ENCODE measurements at regions not wholly inside any gene's neighbourhood (a gene's known extent, or its start where the extent isn't known, plus 50 kb on each side); places are given as distances from the start of the nearest gene placed in this dataset.

GRCh38 chr12:76645934-76646333 is 86.4 kb upstream of the OSBPL8 start:
- 57% methylated on average over 3 of the region's 3 CpGs for WGBS (ENCODE audit: insufficient coverage, insufficient replicate concordance, low lambda C conversion rate, missing lambda C conversion rate)
- no peak overlapping the region for H3K9ac ChIP-seq (ENCODE audit: control insufficient read depth, insufficient read depth, low read length)
- H3K27me3 ChIP-seq (replicated peaks in 1 of 2; ENCODE audit: control insufficient read depth in 2 of 2, insufficient read depth in 2 of 2, low read length in 1 of 2) = no peaks in the 10 kb centered on the region
- no peak overlapping the region for H2AFZ ChIP-seq (ENCODE audit: control insufficient read depth, low read depth, low read length)
- ChIA-PET SMC1A (ENCODE audit: uncharacterized antibody, unreplicated experiment) (no interaction called here), RAD21 (ENCODE audit: unreplicated experiment) (interaction anchor here (1.3 to 1.6 kb wide), 2 partner anchors 15 to 144 kb away, joined by 3 to 4 read pairs; no protein-coding TSS in a partner anchor), CTCF (interaction anchor here (0.9 to 1.4 kb wide), 2 partner anchors 10 to 365 kb away, joined by 3 read pairs; no protein-coding TSS in a partner anchor), POLR2A (no interaction called here)
- no peaks in the 10 kb centered on the region for H3K4me1 ChIP-seq (ENCODE audit: control insufficient read depth, insufficient read depth, low read length)
- no peak for ATAC-seq
- in situ Hi-C loops (cut with MboI) = no loop called here
- H3K79me2 ChIP-seq (ENCODE audit: control insufficient read depth, insufficient read depth, low read length) = no peaks in the 10 kb centered on the region
- intact Hi-C loops (cut with micrococcal nuclease; ENCODE audit: unreplicated experiment) = no loop called here
- H3K27ac ChIP-seq (ENCODE audit: control insufficient read depth, insufficient read depth) = no peak overlapping the region
- FAIRE-seq = no peak
- DNase-seq (ENCODE audit: low read depth, low spot score) = no peak
- no peak overlapping the region for H3K4me2 ChIP-seq (ENCODE audit: control insufficient read depth, insufficient read depth)
- no peaks in the 10 kb centered on the region for H3K9me3 ChIP-seq (replicated peaks; ENCODE audit: control insufficient read depth, insufficient read depth, low read length)
- no peaks in the 10 kb centered on the region for H3K36me3 ChIP-seq (ENCODE audit: control insufficient read depth in 2 of 2, insufficient read depth in 2 of 2, low read length in 1 of 2)
- no peak overlapping the region for H3K4me3 ChIP-seq
- no TSS peak for BruUV-seq (replicated peaks)
- H4K20me1 ChIP-seq (ENCODE audit: control insufficient read depth, insufficient read depth) = no peaks in the 10 kb centered on the region
- TF ChIP-seq GABPA (IDR thresholded peaks at IDR 0.05; ENCODE audit: low read depth) (no peak), IKZF2 (IDR thresholded peaks at IDR 0.05) (no peak), YY1 (IDR thresholded peaks at IDR 0.05; ENCODE audit: low read depth, low read length) (no peak), BMI1 (IDR thresholded peaks at IDR 0.05; ENCODE audit: borderline replicate concordance) (no peak), MTA3 (IDR thresholded peaks at IDR 0.05; ENCODE audit: borderline replicate concordance, low read length) (no peak), IRF4 (IDR thresholded peaks at IDR 0.05; ENCODE audit: low read depth, low read length) (no peak), MYC (IDR thresholded peaks at IDR 0.05; ENCODE audit: insufficient read depth, insufficient read length, insufficient replicate concordance, low read length, severe bottlenecking) (no peak), ESRRA (IDR thresholded peaks at IDR 0.05; ENCODE audit: low read length) (no peak), CHD4 (IDR thresholded peaks at IDR 0.05) (no peak), PBX3 (IDR thresholded peaks at IDR 0.05; ENCODE audit: insufficient replicate concordance, low read depth, low read length) (no peak), SMARCA5 (IDR thresholded peaks at IDR 0.05) (no peak), CREM (IDR thresholded peaks at IDR 0.05; ENCODE audit: low read depth) (no peak), CBX5 (IDR thresholded peaks at IDR 0.05; ENCODE audit: low read depth) (no peak), WRNIP1 (IDR thresholded peaks at IDR 0.05; ENCODE audit: borderline replicate concordance, low read depth, low read length) (no peak)
- TF ChIP-seq, protein P1, sequence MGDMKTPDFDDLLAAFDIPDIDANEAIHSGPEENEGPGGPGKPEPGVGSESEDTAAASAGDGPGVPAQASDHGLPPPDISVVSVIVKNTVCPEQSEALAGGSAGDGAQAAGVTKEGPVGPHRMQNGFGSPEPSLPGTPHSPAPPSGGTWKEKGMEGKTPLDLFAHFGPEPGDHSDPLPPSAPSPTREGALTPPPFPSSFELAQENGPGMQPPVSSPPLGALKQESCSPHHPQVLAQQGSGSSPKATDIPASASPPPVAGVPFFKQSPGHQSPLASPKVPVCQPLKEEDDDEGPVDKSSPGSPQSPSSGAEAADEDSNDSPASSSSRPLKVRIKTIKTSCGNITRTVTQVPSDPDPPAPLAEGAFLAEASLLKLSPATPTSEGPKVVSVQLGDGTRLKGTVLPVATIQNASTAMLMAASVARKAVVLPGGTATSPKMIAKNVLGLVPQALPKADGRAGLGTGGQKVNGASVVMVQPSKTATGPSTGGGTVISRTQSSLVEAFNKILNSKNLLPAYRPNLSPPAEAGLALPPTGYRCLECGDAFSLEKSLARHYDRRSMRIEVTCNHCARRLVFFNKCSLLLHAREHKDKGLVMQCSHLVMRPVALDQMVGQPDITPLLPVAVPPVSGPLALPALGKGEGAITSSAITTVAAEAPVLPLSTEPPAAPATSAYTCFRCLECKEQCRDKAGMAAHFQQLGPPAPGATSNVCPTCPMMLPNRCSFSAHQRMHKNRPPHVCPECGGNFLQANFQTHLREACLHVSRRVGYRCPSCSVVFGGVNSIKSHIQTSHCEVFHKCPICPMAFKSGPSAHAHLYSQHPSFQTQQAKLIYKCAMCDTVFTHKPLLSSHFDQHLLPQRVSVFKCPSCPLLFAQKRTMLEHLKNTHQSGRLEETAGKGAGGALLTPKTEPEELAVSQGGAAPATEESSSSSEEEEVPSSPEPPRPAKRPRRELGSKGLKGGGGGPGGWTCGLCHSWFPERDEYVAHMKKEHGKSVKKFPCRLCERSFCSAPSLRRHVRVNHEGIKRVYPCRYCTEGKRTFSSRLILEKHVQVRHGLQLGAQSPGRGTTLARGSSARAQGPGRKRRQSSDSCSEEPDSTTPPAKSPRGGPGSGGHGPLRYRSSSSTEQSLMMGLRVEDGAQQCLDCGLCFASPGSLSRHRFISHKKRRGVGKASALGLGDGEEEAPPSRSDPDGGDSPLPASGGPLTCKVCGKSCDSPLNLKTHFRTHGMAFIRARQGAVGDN (IDR thresholded peaks at IDR 0.05) = no peak
- TF ChIP-seq, protein P2, sequence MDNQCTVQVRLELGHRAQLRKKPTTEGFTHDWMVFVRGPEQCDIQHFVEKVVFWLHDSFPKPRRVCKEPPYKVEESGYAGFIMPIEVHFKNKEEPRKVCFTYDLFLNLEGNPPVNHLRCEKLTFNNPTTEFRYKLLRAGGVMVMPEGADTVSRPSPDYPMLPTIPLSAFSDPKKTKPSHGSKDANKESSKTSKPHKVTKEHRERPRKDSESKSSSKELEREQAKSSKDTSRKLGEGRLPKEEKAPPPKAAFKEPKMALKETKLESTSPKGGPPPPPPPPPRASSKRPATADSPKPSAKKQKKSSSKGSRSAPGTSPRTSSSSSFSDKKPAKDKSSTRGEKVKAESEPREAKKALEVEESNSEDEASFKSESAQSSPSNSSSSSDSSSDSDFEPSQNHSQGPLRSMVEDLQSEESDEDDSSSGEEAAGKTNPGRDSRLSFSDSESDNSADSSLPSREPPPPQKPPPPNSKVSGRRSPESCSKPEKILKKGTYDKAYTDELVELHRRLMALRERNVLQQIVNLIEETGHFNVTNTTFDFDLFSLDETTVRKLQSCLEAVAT (IDR thresholded peaks at IDR 0.05) = no peak
- TF ChIP-seq, protein P3, sequence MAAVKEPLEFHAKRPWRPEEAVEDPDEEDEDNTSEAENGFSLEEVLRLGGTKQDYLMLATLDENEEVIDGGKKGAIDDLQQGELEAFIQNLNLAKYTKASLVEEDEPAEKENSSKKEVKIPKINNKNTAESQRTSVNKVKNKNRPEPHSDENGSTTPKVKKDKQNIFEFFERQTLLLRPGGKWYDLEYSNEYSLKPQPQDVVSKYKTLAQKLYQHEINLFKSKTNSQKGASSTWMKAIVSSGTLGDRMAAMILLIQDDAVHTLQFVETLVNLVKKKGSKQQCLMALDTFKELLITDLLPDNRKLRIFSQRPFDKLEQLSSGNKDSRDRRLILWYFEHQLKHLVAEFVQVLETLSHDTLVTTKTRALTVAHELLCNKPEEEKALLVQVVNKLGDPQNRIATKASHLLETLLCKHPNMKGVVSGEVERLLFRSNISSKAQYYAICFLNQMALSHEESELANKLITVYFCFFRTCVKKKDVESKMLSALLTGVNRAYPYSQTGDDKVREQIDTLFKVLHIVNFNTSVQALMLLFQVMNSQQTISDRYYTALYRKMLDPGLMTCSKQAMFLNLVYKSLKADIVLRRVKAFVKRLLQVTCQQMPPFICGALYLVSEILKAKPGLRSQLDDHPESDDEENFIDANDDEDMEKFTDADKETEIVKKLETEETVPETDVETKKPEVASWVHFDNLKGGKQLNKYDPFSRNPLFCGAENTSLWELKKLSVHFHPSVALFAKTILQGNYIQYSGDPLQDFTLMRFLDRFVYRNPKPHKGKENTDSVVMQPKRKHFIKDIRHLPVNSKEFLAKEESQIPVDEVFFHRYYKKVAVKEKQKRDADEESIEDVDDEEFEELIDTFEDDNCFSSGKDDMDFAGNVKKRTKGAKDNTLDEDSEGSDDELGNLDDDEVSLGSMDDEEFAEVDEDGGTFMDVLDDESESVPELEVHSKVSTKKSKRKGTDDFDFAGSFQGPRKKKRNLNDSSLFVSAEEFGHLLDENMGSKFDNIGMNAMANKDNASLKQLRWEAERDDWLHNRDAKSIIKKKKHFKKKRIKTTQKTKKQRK (IDR thresholded peaks at IDR 0.05; ENCODE audit: low read depth, low read length) = no peak
